GM20431 (cell line): ENCODE measurements at regions not wholly inside any gene's neighbourhood (a gene's known extent, or its start where the extent isn't known, plus 50 kb on each side); places are given as distances from the start of the nearest gene placed in this dataset.

Source experiments
- in situ Hi-C: fragments of 300-500 bp; cut with MseI, MboI; formaldehyde crosslinking; loops from one replicate; pipeline ENCODE4 v1.15.0; 2020; ENCODE audit warnings: low sequenced_read_pairs; ENCODE audit not compliant: unreplicated experiment

DNA sequence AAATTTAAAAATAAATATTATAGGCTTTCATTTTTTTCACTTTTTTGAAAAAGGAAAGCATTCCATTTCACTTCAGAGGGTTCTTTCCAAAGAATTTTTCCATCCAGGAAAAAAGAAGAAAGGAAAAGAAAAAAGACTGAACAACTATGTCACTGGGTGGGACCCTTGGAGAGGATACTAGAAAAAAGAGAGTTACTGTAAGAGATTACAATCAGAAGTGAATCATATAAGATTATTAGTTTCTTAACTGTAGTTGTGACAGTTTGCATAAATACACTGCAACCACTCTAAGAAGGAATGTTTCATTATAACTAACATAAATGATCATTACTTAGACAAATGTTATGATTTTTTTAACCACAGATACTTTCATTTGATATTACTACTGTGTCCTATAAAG, 87.8 kb downstream of the KLF12 start:
- in situ Hi-C loops: no loop called here

- in situ Hi-C loops: no loop called here
These were observed 88.6 kb downstream of the KLF12 start for GRCh38 chr13:74045583-74045982.

DNA sequence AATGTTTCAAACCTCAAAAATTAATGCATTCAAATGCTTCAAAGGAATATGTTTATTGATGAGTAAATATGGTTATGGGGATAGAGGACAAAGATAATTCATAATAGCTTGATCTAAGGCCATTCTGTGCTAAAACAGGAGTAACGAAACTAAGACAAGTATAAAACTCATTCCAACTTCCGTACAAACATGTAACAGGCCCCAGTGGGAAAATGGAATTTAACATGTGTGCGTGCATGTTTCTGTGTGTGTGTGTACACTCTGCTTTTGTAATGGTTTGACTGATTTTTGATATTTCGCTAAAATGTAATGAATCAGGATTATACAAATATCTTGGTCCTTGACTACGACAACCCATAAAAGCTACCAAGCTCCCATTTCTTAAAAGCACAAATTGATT, 91.0 kb downstream of the KLF12 start:
- in situ Hi-C loops: no loop called here

DNA sequence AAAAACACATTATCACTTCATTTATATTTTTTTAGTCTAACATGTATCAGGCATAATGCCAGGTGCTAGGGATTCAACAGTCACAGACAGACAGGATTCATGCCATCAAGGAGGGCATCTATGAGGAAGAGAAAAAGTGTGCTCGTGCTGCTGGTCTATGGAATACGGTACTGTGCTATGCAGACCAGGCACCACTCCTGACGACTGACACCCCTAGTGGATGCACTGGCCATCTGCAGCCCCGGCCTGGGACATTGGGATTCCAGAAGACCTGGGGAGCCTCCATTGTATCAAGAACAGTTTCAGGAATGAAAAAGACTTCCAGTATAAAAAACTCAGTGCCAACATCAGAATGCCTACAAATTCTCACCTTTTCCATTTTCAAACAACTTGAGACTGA, 94.0 kb downstream of the KLF12 start:
- in situ Hi-C loops: no loop called here

DNA sequence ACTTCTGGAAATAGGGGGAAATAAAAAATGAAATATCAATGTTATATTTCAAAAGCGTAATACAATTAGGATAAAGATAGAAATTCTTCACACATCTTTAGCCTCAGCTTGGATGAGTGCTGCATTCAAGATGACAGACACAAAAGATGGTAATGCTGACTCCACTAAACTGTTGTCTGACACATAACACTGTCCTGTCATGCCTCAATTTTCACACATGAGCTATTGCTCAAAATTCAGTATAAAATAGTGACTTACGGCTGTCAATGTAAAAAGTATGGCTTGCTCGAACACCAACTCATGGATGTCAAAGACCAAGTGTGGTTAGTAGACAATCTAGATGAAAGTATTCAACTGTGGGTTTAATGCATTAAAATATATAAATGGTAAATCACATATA, 94.5 kb downstream of the KLF12 start:
- in situ Hi-C loops: no loop called here

- in situ Hi-C loops: no loop called here
These were observed 95.0 kb downstream of the KLF12 start for GRCh38 chr13:74039154-74039553.

- in situ Hi-C loops: no loop called here
These were observed 96.4 kb downstream of the KLF12 start for GRCh38 chr13:74037762-74038161.

DNA sequence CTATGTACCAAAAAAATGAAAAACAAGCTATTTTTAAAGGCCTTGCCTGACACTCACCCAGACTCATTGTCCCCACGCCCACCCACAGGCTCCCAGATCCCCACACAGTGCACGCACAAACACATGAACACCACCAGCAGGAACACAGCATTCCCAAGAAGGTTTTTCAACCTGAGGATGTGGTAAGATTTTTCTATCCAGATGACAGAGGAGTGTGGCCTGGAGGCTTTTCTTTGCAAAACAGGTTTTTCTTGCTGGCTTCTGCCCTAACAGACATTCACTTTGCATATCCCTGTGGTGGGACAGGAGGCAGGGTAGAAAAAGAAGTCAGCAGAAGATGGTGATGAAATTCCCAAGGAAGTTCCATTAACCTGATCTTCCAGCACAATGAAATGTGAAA, 97.8 kb downstream of the KLF12 start:
- in situ Hi-C loops: no loop called here

DNA sequence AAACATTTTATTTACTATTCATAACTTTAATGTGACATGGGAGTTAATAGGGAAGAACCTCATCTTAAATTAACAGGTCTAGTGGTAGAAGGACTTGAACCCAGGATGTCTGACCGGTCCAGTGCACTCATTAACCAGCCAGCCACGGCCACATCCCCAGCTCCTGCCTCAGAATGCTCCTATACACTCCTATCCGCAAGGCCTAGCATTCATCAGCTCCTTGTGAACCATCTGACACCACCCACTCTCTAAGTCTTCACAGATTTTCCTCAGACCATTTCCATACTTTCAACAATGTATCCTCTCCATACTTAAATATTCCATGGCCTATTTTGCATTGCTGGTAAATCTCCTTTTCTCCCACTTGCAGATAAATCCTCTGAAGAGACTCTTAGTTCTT, 98.3 kb downstream of the KLF12 start:
- in situ Hi-C loops: no loop called here

DNA sequence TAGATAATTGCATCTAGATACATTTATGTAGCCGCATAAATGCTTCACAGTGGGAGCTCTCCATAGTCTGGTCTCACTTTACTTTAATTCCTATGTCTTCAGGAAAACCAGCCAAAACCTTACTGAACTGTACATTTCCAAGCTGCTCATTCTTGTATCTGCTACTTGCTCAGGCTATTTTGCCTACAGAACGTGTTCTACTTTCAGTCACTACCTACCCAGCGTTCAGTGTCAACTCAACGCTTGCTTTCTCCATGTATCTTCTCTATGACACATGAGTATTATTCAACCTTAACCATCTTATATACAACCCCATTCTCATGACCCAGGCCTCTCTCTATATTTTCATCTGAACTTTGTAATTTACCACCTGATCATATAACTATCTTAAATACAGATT, 101.9 kb downstream of the KLF12 start:
- in situ Hi-C loops: no loop called here

DNA sequence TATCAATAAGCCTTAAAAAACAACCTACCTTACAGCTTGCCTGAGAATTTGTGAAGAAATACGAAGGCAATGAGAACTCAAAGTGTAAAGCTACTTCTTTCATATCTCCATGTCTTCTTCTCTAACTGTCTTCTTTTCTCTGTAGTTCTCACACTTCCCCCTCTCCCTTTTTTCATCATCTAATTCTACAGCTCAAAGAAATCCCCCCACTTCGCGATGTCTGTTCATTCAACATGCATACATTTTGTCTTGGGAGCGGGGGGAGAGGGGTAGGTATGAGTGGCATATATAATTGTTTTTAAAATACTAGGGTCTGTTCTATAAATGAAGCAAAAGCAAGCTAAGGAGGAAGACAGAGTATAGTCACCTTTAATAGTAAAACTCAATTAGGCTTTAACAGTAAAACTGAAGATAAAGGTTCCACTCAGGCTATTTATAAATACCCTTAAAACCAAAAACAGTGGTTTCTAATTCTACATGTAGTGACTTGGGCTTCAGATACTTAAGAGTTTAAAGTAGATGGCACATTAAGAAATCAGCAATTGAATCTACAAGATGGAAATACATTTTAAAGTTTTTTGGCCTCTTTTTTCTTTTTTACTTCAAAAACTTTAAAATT, 106.9 kb downstream of the KLF12 start:
- in situ Hi-C loops: no loop called here

- in situ Hi-C loops: no loop called here
These were observed 107.5 kb downstream of the KLF12 start for GRCh38 chr13:74026753-74027152.

GRCh38 chr13:74025369-74025768, 108.8 kb downstream of the KLF12 start:
- in situ Hi-C loops: no loop called here

DNA sequence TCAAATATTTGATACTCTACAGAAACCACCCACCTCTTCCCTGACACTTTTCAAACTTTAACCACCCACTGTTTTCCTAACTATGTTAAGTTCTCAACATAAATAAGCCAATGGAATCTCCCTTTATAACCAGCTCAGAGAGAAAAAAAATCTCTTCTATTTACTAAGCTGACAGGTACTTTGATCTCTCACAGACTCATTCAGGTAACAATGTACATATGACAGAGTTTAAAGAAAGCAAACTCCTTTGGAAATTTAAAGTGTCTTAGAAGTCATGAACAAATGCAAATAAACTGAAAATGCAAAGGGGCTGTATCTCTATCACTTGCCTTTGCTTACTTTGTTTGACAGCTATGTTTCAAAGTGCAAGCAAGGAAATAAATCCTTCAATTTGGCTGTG, 109.3 kb downstream of the KLF12 start:
- in situ Hi-C loops: no loop called here

- in situ Hi-C loops: no loop called here
These were observed 109.9 kb downstream of the KLF12 start for GRCh38 chr13:74024314-74024713.

DNA sequence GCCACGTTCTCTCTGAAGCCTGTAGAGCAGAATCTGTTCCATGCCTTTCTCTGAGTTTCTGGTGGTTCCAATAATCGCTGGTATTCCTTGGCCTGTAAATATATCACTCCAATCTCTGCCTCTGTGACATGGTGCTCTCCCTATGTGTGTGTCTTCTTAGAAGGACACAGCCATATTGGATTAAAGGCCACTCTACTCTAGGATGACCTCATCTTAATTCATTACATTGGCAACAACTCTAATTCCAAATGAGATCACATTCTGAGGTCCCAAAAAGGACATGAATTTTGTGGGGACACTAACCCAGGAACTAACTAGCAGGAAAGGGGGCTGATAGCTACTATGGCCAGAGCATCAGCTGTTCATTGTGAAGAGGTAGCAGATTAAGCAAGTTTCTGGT, 110.7 kb downstream of the KLF12 start:
- in situ Hi-C loops: no loop called here

- in situ Hi-C loops: no loop called here
These were observed 112.7 kb downstream of the KLF12 start for GRCh38 chr13:74021505-74021904.

- in situ Hi-C loops: no loop called here
These were observed 116.2 kb downstream of the KLF12 start for GRCh38 chr13:74018062-74018431.

GRCh38 chr13:74017301-74018061, 116.7 kb downstream of the KLF12 start:
- in situ Hi-C loops: no loop called here

GRCh38 chr13:74015137-74015536, 119.1 kb downstream of the KLF12 start:
- in situ Hi-C loops: no loop called here

DNA sequence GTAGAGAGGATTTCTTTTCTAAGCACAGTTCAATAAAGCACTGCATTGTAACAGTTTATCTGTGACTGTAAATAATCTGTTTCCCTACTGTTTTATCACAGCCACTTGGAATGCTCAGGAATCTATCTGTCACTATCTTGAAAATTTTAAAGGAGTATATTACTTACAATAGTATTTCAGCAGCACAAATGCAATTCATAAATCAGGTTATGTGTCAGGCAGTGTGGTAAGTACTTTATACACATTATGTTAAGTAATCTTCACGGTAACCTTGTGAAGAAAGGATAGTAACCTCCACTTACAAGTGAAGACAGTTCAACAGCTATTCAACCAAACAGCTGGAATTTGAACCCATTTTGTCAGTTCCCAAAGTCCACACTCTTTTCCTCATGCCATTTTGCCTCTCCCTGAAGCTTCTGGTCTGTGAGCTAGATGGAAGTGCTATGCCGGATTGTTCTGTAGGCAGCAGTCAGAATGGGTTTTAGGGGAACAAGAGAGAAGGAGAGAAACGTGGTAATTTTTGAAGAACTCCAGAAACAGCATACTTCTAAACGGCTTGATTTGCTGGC, 125.0 kb downstream of the KLF12 start:
- in situ Hi-C loops: no loop called here

- in situ Hi-C loops: no loop called here
These were observed 127.5 kb downstream of the KLF12 start for GRCh38 chr13:74006666-74007065.
